RWPE2 (cell line): ENCODE measurements at regions not wholly inside any gene's neighbourhood (a gene's known extent, or its start where the extent isn't known, plus 50 kb on each side); places are given as distances from the start of the nearest gene placed in this dataset.
"Not testable (repeated sequence)": the region's sequence is repeated elsewhere in the genome, so short reads cannot be mapped to it uniquely, and the experiment has no call there.

ENCODE experiments used
- ATAC-seq: fragments of 200-7000 bp; cut with Tn5 transposase; 3 replicates; pipeline ENCODE4 v1.9.1; 2021; ENCODE audit warnings: low read depth
- DNase-seq: peaks from one replicate; pipeline ENCODE4 v3.0.0-alpha.2; 2020; ENCODE audit warnings: low spot score
- H3K27ac ChIP-seq: fragments of 450-650 bp; 2 replicates; pipeline ENCODE4 v1.5.1; 2017; ENCODE audit warnings: mild to moderate bottlenecking; ENCODE audit not compliant: poor library complexity, severe bottlenecking
- H3K27me3 ChIP-seq: fragments of 250-450 bp; sonication (Bioruptor Pico); 2 replicates; pipeline ENCODE4 v1.5.1; 2021; ENCODE audit warnings: mild to moderate bottlenecking, moderate library complexity; ENCODE audit not compliant: insufficient read depth, poor library complexity, severe bottlenecking
- H3K36me3 ChIP-seq: fragments of 250-450 bp; sonication (Bioruptor Pico); 2 replicates; pipeline ENCODE4 v1.5.1; 2020; ENCODE audit warnings: low read depth, mild to moderate bottlenecking, moderate library complexity
- H3K4me1 ChIP-seq: fragments of 250-450 bp; sonication (Bioruptor Pico); 2 replicates; pipeline ENCODE4 v1.5.1; 2021; ENCODE audit warnings: mild to moderate bottlenecking, moderate library complexity; ENCODE audit not compliant: insufficient read depth, poor library complexity, severe bottlenecking
- H3K4me3 ChIP-seq: fragments of 250-450 bp; sonication (Bioruptor Pico); 2 replicates; pipeline ENCODE4 v1.5.1; 2021; ENCODE audit warnings: mild to moderate bottlenecking, moderate library complexity; ENCODE audit not compliant: severe bottlenecking
- H3K9me3 ChIP-seq: fragments of 250-450 bp; sonication (Bioruptor Pico); 2 replicates; pipeline ENCODE4 v1.5.1; 2021; ENCODE audit warnings: mild to moderate bottlenecking, moderate library complexity; ENCODE audit not compliant: severe bottlenecking
- CTCF ChIP-seq: fragments of 450-650 bp; IDR thresholded peaks from one replicate; pipeline ENCODE4 v1.5.1; 2017; ENCODE audit warnings: mild to moderate bottlenecking, moderate library complexity; ENCODE audit not compliant: poor library complexity, severe bottlenecking

GRCh38 chr2:49306925-49307324, 152.6 kb upstream of the FSHR start:
- ATAC-seq, result no peak
- H3K27me3 ChIP-seq, result no peaks in the 10 kb centered on the region

GRCh38 chr2:49298693-49299092, 144.4 kb upstream of the FSHR start:
- not testable (repeated sequence) for DNase-seq, H3K36me3 ChIP-seq, ATAC-seq, H3K4me1 ChIP-seq, H3K27ac ChIP-seq, H3K9me3 ChIP-seq, H3K4me3 ChIP-seq, H3K27me3 ChIP-seq

More at GRCh38 chr2:49306925-49307324, 152.6 kb upstream of the FSHR start:
- H3K4me3 ChIP-seq, result no peak overlapping the region
- no peak overlapping the region for H3K27ac ChIP-seq
- H3K36me3 ChIP-seq, result no peaks in the 10 kb centered on the region
- no peaks in the 10 kb centered on the region for H3K9me3 ChIP-seq
- no peaks in the 10 kb centered on the region for H3K4me1 ChIP-seq
- no peak for DNase-seq
- no peak for TF ChIP-seq CTCF

DNA sequence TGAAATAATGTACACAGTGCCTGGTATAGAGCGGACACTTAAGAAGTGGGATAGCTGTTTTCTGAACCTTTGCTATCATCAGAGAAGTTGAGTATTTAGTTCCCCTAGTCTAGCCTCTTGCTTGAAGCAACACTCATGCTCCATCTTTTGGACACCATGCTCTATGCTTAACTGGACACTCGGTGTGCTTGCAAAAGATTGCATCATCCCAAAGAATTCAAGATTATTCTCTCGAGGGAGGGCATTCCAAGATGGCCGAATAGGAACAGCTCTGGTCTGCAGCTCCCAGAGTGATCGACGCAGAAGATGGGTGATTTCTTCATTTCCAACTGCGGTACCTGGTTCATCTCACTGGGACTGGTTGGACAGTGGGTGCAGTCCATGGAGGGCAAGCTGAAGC, 143.9 kb upstream of the FSHR start:
- H3K9me3 ChIP-seq, result no peaks in the 10 kb centered on the region
- no peak for ATAC-seq

DNA sequence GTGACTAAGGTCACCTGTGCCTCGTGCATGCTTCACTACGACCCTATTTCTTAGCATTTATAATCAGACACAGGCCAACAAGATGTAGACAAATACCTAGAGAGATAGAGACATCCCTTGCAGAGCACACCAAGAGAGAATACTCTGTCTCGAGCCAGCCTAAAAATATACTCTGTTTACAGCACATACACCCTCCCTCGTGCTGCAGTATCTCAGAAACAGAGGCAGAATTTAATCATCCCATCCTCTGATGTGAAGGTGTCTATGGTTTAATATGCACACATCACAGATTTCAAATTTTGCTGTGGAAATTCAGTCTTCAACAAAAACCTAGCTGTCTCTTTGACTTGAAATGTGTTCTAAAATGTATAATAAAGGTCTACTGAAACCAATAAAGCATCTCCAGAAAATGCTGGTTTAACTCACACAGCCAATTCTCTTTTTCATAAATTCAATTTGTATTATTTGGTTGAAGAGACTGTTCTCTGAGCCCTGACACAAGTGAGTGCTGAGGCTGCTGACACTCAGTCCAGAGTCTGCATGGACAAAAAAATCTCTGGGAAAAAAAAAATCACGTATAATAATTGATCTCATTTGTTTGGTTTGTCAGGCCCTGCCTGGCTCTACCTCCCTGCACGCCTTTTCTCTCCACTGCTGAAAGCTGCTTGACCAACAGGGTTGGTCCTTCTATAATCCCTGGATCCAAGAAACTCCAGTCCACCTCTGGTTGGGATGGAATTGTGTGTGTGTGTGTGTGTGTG, 142.0 kb upstream of the FSHR start:
- no peak overlapping the region for H3K27ac ChIP-seq
- no peak for ATAC-seq
- TF ChIP-seq CTCF, result no peak

More for the DNA sequence above, 143.9 kb upstream of the FSHR start:
- Histone ChIP-seq H3K4me1 (no peaks in the 10 kb centered on the region), H3K27me3 (no peaks in the 10 kb centered on the region), H3K4me3 (no peak overlapping the region), H3K36me3 (no peaks in the 10 kb centered on the region), H3K27ac (no peak overlapping the region)
- TF ChIP-seq CTCF, result no peak
- no peak for DNase-seq

GRCh38 chr2:49294225-49294624, 139.9 kb upstream of the FSHR start:
- no peak for TF ChIP-seq CTCF
- Histone ChIP-seq H3K4me3 (no peak overlapping the region), H3K36me3 (no peaks in the 10 kb centered on the region), H3K9me3 (no peaks in the 10 kb centered on the region), H3K27ac (no peak overlapping the region), H3K27me3 (no peaks in the 10 kb centered on the region), H3K4me1 (no peaks in the 10 kb centered on the region)
- no peak for DNase-seq
- no peak for ATAC-seq

More for the DNA sequence above, 142.0 kb upstream of the FSHR start:
- Histone ChIP-seq H3K36me3 (no peaks in the 10 kb centered on the region), H3K9me3 (no peaks in the 10 kb centered on the region), H3K27me3 (no peaks in the 10 kb centered on the region), H3K4me1 (no peaks in the 10 kb centered on the region), H3K4me3 (no peak overlapping the region)
- no peak for DNase-seq
